ENCODE measurements at regions not wholly inside any gene's neighbourhood (a gene's known extent, or its start where the extent isn't known, plus 50 kb on each side); places are given as distances from the start of the nearest gene placed in this dataset.

GRCh38 chr2:15762449-15762848 lies 170.8 kb downstream of the DDX1 start:
- no peak for TF ChIP-seq CTCF (conservative IDR thresholded peaks at IDR 0.05 in 1 of 2, IDR thresholded peaks at IDR 0.05 in 1 of 2; ENCODE audit: low read depth in 1 of 2, low read length in 2 of 2)
- TF ChIP-seq EZH2 (IDR thresholded peaks at IDR 0.05; ENCODE audit: low read length, missing control alignments), result no peak
